ENCODE measurements at regions not wholly inside any gene's neighbourhood (a gene's known extent, or its start where the extent isn't known, plus 50 kb on each side); places are given as distances from the start of the nearest gene placed in this dataset.

- TF ChIP-seq, protein P1, sequence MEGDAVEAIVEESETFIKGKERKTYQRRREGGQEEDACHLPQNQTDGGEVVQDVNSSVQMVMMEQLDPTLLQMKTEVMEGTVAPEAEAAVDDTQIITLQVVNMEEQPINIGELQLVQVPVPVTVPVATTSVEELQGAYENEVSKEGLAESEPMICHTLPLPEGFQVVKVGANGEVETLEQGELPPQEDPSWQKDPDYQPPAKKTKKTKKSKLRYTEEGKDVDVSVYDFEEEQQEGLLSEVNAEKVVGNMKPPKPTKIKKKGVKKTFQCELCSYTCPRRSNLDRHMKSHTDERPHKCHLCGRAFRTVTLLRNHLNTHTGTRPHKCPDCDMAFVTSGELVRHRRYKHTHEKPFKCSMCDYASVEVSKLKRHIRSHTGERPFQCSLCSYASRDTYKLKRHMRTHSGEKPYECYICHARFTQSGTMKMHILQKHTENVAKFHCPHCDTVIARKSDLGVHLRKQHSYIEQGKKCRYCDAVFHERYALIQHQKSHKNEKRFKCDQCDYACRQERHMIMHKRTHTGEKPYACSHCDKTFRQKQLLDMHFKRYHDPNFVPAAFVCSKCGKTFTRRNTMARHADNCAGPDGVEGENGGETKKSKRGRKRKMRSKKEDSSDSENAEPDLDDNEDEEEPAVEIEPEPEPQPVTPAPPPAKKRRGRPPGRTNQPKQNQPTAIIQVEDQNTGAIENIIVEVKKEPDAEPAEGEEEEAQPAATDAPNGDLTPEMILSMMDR (IDR thresholded peaks at IDR 0.05; ENCODE audit: low read depth, low read length, missing input control), result no peak
- TF ChIP-seq, protein P2, sequence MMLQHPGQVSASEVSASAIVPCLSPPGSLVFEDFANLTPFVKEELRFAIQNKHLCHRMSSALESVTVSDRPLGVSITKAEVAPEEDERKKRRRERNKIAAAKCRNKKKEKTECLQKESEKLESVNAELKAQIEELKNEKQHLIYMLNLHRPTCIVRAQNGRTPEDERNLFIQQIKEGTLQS (IDR thresholded peaks at IDR 0.05), result no peak
- TF ChIP-seq YY1 (IDR thresholded peaks at IDR 0.05) (no peak), MAX (IDR thresholded peaks at IDR 0.05) (no peak), TAF1 (conservative IDR thresholded peaks at IDR 0.05) (no peak), GABPA (IDR thresholded peaks at IDR 0.05 in 1 of 2, conservative IDR thresholded peaks at IDR 0.05 in 1 of 2) (no peak), FOXA1 (IDR thresholded peaks at IDR 0.05) (no peak)
- TF ChIP-seq, protein P3, sequence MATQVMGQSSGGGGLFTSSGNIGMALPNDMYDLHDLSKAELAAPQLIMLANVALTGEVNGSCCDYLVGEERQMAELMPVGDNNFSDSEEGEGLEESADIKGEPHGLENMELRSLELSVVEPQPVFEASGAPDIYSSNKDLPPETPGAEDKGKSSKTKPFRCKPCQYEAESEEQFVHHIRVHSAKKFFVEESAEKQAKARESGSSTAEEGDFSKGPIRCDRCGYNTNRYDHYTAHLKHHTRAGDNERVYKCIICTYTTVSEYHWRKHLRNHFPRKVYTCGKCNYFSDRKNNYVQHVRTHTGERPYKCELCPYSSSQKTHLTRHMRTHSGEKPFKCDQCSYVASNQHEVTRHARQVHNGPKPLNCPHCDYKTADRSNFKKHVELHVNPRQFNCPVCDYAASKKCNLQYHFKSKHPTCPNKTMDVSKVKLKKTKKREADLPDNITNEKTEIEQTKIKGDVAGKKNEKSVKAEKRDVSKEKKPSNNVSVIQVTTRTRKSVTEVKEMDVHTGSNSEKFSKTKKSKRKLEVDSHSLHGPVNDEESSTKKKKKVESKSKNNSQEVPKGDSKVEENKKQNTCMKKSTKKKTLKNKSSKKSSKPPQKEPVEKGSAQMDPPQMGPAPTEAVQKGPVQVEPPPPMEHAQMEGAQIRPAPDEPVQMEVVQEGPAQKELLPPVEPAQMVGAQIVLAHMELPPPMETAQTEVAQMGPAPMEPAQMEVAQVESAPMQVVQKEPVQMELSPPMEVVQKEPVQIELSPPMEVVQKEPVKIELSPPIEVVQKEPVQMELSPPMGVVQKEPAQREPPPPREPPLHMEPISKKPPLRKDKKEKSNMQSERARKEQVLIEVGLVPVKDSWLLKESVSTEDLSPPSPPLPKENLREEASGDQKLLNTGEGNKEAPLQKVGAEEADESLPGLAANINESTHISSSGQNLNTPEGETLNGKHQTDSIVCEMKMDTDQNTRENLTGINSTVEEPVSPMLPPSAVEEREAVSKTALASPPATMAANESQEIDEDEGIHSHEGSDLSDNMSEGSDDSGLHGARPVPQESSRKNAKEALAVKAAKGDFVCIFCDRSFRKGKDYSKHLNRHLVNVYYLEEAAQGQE (IDR thresholded peaks at IDR 0.05), result no peak
- TF ChIP-seq, protein P4, sequence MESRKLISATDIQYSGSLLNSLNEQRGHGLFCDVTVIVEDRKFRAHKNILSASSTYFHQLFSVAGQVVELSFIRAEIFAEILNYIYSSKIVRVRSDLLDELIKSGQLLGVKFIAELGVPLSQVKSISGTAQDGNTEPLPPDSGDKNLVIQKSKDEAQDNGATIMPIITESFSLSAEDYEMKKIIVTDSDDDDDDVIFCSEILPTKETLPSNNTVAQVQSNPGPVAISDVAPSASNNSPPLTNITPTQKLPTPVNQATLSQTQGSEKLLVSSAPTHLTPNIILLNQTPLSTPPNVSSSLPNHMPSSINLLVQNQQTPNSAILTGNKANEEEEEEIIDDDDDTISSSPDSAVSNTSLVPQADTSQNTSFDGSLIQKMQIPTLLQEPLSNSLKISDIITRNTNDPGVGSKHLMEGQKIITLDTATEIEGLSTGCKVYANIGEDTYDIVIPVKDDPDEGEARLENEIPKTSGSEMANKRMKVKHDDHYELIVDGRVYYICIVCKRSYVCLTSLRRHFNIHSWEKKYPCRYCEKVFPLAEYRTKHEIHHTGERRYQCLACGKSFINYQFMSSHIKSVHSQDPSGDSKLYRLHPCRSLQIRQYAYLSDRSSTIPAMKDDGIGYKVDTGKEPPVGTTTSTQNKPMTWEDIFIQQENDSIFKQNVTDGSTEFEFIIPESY (IDR thresholded peaks at IDR 0.05), result no peak
These were observed 230.6 kb downstream of the FOXL1 start for GRCh38 chr16:86808863-86809444.

Data from liver (tissue), 3 donors.